HG03521 (cell line): ENCODE measurements at regions not wholly inside any gene's neighbourhood (a gene's known extent, or its start where the extent isn't known, plus 50 kb on each side); places are given as distances from the start of the nearest gene placed in this dataset.
"Not testable (repeated sequence)": the region's sequence is repeated elsewhere in the genome, so short reads cannot be mapped to it uniquely, and the experiment has no call there.

Source experiments
- ATAC-seq: cut with Tn5 transposase; IDR thresholded peaks from one replicate; pipeline ENCODE4 v1.9.1; 2021; ENCODE audit warnings: mild to moderate bottlenecking, moderate library complexity; ENCODE audit not compliant: unreplicated experiment

DNA sequence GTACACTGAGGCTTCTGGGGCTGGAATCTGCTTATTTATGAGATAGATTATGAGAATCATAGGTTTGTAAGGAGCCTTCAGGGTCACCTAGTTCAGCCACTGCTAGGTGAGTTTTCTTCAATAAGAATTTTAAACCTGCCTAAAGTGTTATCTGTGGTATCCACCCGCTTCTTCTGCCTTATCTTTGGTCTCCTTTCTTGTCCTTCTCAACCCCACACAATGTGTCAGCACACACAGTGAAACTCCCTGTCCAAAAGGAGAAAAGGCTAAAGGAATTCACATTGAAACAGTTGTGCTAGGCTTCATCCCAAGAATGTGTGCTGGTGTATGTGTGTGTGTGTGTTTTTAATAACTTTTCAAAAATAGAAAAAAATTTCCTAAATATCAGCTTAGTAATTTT lies 259.3 kb upstream of the BTG1 start:
- ATAC-seq = no peak

DNA sequence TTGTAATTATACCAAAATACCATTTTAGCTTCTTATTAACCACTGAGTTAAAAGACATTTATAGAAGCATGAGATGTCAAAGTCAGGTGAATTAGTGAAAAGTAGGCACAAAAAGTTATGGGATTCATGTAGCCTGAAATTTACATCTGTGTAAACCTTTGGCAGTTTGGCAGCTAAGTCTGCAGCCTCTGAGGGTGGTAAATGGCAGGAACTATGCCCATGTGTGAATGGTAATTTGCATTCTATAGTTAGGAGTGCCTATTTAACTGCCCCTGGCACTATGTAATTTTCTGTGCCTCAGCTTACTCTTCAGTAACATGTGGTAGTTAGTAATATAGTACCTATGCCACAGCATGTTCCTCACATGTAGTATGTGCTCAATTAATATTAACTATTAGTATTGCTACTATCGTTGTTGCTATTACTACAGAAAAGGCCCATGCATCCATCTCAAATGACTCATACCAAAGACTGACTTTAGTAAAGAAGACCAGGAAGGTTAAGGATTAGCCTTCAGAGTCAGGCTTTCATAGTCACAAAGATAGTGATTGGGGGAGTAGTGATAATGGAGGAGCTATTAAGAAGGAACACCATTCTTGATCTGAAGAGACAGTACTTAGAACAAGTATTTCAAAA lies 258.7 kb upstream of the BTG1 start:
- ATAC-seq = no peak

DNA sequence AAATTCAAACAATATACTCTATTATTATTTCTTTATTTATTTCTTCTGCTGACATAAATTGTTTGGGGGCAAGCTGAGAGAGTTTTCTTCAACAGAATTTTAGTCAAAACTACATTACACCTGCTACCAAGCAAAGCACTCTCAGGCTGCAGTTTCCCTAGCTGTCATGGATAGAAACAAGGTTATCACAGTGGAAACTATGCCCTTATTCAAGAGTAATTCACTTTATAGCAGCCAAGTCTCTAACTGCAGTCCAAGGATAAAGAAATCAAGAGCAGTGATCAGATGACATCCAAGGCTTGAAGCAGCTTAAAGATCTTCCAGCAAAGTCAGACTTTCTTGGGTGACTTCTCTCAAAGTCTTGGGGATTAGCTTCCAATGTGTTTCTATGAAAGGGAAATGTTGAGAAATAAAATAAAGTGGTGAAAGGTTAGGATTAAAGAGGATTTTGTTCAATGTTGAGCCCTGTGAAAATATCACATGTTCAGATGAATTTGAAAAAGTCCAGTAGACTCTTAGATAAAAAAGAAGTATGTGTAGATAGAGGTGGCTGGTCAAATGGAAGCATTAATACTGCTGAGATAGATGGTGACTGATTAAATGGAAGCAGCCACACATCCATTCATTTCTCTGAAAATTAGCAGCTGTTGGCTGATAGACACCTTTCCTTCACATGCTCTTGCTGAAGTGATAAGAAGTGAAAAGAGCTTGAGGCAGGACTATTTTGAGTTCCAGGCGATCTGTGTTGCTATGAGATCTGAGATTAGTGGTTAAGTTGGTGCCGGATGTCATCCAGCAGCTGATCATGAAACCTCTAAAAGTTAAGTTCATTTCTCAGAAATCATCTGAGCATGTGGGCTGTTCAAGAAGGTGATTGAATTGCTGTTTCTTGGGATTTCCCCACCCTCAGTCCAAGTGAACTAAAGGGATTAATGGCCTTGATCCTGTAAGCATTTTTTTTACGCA lies 257.8 kb upstream of the BTG1 start:
- ATAC-seq = peak; percentile 86

DNA sequence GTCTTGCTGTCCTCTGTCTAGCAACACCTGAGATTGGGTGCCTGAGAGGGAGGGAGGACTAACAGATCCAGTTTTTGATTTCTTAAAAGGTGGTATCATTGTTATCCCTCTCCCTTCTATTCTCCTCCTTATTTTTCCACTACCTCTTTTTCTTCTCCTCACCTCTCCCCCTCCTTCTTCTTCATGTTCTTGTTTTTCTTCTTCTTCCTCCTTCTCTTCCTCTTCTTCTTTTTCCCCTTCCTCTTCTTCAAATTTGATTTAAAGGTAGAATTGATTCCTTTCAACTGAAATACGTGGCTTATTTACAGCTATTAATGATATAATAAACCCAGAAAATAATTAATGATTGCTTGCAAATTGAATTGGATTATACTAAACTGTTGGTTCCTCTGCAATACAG lies 256.8 kb upstream of the BTG1 start:
- no peak for ATAC-seq

DNA sequence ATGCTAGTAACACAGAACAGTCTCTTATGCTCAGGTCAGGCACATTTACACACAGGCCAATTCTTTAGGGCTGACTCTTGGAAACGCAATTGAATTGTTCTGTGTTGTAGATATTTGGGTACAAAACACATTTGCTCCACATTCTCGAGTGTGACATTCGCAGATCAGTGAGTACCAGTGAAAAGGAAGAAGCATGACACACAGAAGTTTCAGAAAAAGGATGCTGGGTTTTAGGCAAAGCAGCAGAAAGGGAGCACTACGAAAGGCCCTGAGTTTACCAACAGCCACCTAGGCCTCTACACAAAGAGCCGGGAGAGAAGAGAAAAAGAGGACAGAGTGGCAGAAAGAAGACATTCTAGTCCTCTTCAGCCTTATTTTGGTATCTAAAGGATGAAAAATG lies 254.4 kb upstream of the BTG1 start:
- ATAC-seq = no peak

DNA sequence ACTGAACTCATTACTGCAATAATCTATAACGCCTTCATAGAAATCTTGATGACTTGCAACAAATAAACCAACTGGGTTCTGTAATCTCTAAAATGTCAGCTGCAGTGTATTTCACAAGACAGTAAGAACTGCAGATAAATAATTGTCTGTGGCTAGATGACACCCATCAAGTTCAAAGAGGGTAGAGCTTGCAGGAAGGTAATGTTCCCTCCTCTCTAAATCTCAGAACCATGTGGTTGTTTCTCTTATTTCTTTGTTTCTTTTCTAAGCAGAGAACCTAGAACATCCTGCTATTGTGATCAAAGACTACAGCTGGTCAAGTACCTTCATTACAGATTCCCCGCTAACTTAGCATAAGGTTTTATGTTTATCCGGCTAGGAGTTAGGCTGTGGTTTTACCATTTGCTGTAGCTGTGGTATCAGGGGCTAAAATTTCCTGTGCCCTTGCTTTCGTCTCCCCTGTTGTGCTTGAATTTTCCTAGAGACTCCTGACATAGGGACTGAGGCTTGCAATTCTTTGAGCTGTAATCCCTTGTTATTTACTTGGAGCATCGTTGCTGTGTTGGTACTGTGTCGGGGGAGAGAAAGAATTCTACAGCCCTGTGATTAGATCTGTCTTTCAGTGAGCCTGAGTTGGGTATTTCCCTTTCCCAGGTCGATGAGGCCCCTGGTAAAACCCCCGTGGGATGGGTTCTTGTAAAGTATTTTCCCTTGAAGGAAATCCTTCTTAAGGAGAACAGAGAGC lies 253.1 kb upstream of the BTG1 start:
- ATAC-seq = no peak

DNA sequence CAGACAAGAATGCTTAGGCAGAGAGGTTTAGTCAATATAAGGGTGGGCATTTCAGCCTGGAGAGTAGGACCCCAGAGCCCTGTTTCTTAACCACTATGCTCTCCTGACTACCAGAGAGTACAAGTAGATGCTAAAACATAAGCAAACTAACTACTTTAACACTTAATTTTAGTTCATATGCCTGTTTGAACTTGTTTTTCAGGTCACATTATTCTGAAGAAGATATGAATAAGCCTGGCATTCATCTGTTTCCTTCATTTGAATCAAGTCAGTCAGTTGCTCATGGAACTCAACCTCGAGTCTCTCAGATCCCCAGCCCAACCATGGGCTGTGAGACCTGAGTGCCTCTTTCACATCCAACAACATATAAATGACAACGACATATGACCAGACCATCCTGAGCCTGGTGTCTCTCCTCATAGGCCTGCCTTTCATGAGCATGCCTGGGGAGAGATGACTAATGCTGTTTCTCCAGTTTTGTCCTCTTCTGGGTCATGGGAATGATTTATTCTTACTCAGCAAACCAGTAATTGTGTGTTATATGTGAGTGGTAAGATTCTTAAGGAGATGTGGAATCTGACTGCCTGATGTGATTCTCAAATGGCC lies 251.1 kb upstream of the BTG1 start:
- ATAC-seq = no peak

DNA sequence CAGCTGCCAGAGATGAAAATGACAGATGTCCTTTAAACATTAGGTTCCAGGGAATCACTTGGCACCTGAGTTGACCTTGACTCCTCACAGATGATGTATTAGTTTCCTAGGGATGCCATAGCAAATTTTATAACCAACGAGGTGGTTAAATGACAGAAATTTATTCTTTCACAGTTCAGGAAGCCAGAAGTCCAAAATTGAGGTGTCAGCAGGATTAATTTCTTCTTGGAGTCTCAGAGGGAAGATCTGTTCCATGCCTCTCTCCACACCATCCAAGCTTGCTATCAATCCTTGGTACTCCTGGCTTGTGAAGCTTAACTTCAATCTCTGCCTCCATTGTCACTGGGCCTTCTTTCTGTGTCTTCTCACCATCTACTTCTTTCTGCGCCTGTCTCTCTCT lies 249.7 kb upstream of the BTG1 start:
- no peak for ATAC-seq

DNA sequence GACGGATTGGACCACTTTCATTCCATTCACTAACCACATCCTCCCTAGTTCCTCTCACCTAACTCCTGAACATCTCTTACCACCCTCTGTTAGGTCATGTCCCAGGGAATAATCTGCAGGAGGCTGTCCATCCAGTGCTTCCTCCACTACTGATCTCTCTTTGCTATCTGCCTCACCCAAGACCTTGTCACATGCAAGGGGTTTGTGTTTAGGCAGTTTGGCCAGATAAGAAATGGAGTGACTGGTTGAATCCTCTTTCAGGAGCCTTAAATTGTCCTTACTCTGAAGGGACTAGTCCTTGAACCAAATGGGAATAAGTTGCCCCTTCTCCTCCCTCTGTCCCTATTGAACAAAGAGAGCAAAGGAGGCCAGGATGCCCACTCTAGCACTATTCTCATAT lies 249.2 kb upstream of the BTG1 start:
- ATAC-seq = no peak

DNA sequence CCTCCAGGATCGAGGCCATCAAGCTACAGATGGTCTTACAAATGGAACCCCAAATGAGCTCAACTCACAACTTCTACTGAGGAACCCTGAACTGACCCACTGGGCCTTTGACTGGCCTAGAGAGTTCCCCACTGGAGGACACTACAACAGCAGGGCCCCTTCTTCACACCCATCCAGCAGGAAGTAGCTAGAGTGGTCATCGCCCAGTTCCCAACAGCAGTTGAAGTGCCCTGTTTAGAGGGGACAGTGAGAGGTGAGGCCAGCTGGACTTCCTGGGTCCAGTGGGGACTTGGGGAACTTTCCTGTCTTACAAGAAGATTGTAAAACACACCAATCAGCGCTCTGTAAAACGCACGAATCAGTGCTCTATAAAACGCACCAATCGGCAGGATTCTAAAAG lies 247.9 kb upstream of the BTG1 start:
- ATAC-seq = no peak

DNA sequence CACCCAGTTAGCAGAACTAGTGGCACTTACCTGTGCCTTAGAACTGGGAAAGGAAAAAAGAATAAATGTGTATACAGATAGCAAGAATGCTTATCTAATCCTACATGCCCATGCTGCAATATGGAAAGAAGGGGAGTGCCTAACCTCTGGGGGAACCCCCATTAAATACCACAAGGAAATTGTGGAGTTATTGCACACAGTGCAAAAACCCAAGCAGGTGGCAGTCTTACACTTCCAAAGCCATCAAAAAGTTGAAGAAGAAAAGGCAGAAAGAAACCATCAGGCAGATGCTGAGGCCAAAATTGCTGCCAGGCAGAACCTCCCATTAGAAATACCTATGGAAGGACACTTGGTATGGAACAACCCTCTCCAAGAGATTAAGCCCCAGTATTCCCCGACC lies 246.1 kb upstream of the BTG1 start:
- ATAC-seq = not testable (repeated sequence)

DNA sequence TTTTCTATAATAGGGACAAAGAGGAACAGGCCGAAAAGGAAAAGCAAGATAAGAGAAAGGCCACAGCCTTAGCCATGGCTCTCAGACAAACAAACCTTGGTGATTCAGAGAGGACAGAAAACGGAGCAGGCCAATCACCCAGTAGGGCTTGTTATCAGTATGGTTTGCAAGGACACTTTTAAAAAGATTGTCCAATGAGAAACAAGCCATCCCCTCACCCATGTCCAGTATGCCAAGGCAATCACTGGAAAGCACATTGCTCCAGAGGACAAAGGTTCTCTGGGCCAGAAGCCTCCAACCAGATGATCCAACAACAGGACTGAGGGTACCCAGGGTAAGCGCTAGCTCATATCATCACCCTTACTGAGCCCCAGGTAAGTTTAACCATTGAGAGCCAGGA lies 243.8 kb upstream of the BTG1 start:
- ATAC-seq = no peak

DNA sequence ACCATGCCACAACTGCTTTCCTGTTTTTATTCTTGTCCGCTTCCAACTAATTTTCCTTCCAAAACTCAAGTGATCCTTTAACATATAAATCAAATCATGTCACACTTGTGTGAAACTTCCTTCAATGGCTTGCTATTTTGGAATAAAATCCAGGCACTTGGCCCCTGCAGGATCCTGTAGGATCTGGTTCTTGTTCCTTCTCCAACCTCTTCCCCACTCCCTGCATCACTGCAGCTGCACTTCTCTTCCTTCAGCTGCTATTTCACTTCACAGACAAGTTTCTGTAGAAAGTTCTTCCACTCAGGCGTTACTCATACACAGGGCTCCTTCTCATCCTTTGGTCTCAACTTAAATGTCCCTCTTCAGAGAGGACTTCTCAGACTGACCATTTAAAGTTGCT lies 239.7 kb upstream of the BTG1 start:
- ATAC-seq = no peak

DNA sequence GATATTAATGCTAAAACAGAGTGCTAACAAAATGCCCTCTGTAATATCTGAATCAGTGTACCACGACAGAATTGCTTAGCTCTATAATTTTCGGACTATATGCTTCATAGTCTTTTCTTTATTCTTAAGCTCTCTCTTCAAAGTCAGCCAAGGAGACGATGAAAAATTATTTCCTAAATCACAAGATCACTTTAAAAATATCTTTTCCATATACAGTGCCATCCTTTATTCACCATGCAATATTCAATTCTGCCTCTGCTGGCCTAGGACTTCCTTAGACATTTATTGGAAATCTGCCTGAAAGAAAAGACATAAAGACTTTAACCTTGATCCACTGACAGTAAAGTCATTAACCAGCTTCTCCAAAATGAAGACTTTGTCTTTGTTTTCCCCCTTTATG lies 238.9 kb upstream of the BTG1 start:
- ATAC-seq = no peak

DNA sequence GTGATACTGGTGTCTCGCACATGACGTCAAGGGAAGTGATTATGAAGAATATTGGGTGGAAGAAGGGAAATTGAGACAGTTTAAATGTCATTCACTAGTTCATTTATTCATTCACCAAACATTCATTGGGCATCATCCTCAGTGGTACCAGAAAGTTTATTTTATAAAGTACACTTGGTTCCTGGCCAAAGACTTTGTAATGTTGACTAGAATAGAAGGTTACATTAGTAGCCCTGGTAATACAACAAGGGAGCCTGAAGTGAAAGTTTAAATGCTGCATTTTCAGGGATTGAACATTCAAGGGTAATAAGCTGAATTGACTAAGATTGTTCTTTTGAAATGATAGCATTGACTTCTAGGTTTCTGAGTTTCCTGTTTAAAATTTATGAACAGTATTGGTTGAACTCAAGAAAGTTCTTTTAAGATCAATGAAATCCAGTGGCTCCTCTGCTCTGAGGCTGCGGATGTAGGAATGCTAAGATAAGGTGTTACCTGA lies 236.8 kb upstream of the BTG1 start:
- no peak for ATAC-seq

DNA sequence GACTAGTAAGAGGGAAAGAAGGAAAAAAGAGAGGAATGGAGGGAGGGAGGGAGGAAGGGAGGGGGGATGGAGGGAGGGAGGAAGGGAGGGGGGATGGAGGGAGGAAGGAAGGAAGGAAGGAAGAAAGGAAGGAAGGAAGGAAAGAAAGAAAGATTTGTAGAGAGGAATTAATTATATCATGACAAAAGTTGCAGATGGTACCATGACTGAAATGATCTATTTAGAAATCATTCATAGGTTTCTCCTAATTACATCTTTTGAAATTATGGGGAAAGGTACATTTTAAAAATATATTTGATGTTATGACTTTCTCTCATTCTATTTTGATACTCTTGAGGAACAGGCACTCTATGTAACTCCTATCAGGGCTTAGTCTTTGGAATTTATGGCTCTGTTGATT lies 236.2 kb upstream of the BTG1 start:
- ATAC-seq = no peak

DNA sequence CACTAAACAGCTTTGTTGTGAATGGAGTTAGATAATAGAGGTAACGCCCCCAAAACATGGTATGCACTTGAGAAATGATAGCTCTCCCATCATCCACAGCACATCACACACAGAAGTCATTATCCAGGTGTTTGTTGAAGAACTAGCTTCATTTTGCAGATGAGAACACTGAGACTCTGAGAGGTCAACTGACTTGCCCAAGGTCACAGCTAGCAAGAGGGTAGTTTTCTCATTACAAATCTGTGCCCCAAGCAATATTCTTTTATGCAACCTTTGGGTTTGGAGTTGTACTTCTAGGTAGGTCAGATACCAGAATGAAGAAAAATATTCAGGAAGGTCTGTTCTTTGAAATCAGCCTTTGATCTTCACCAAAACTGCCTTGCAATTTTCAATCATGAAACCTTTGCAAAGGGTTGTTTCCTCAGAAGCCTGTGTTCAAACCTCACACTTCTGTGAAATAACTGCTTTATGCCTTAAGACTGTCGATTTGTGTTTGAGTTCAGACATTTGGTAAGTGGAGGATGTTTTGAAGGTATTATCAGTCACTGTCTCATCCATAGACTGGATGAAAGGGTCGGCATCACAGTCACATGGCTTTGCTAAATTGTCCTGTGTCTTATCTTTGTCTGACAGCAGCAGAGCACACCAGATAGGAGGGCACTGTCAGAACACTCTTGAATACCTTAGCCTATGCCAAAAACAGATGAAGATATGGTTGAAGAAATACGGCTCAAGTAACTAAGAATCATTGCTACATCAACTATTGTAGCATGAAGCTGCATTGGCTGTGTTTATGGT lies 233.2 kb upstream of the BTG1 start:
- no peak for ATAC-seq

DNA sequence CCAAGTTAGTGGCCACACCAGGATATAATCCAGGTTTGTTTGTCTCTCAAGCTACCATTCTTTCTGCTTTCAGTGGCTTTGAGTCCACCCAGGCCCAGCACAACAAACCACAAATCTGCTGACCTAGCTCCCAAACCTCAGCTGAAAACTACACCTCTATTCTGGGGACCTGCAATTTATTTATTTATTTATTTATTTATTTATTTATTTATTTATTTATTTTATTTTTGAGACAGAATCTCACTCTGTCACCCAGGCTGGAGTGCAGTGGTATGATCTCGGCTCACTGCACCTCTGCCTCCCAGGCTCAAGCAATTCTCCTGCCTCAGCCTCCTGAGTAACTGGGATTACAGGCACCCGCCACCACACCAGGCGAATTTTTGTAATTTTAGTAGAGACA lies 229.9 kb upstream of the BTG1 start:
- not testable (repeated sequence) for ATAC-seq

DNA sequence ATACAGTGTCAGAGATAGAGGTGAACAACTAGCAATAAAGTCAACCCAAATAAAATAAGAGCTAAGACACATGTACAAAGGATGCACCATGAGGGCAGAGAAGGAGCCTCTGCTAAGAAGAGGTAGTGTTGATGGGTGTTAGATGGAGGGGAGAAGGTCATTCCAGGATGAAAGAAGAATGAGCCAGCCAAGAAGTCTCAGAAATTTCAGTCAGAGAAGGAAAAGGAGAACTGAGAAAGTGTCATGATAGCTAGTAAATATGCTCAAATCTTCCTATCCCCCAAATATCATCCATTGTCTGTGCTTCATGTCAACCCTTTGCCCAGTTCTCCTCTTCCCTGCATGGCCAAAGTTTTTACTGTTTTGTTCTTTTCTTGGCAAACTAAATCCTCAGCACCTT lies 225.2 kb upstream of the BTG1 start:
- no peak for ATAC-seq

DNA sequence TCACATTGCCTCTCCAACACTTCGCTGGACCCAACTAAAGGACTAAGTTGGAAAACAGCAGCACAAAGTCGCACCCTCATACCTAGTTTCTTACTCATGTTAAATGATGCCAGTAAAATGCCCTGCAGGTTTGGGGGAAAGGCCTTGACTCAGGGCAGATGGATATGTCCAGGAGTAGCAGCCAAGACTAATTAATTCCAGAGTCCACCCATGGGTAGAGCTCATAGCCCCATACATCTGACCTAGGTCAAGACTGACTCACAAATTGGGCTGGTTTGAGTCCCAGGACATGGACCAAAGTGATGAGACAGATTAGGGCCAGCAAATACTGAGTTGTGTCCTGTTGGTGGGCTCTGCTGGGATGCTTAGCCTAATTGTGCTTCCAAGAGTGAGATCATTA lies 224.0 kb upstream of the BTG1 start:
- no peak for ATAC-seq
